MCF 10A (cell line): ENCODE measurements at regions not wholly inside any gene's neighbourhood (a gene's known extent, or its start where the extent isn't known, plus 50 kb on each side); places are given as distances from the start of the nearest gene placed in this dataset.

Experiments used
- BruUV-seq: library from RNA; stranded (reverse); fragments of 400-500 nt; replicated peaks from 2 replicates; lab custom pipeline; 2021; lab: Mats Ljungman, UMichigan
- CTCF ChIA-PET: fragments of 300-600 bp; sonication (Branson Sonifier 250); formaldehyde crosslinking; extraction: SDS; loops from one replicate; lab custom pipeline; 2021; ENCODE audit warnings: antibody characterized with exemption, inconsistent platforms; lab: Yijun Ruan, JAX
- POLR2A ChIA-PET: fragments of 300-600, 350-650 bp; sonication (Branson Sonifier 250); formaldehyde crosslinking; extraction: SDS; loops from one replicate; lab custom pipeline; 2020; ENCODE audit warnings: antibody characterized with exemption, inconsistent platforms; lab: Yijun Ruan, JAX
- DNase-seq: peaks from one replicate; pipeline ENCODE4 v3.0.0-alpha.2; 2018; ENCODE audit not compliant: unreplicated experiment
- H3K27ac Mint-ChIP-seq: one replicate; pipeline ENCODE4 v1.8.0; 2022; ENCODE audit warnings: mild to moderate bottlenecking, low read depth, mixed read lengths; ENCODE audit not compliant: unreplicated experiment
- H3K27me3 Mint-ChIP-seq: one replicate; pipeline ENCODE4 v1.8.0; 2022; ENCODE audit warnings: mixed read lengths; ENCODE audit not compliant: insufficient read depth, unreplicated experiment
- H3K36me3 Mint-ChIP-seq: one replicate; pipeline ENCODE4 v1.8.0; 2022; ENCODE audit warnings: mild to moderate bottlenecking, moderate library complexity, mixed read lengths; ENCODE audit not compliant: insufficient read depth, unreplicated experiment
- H3K4me1 Mint-ChIP-seq: one replicate; pipeline ENCODE4 v1.8.0; 2022; ENCODE audit warnings: mixed read lengths; ENCODE audit not compliant: insufficient read depth, unreplicated experiment
- H3K4me3 Mint-ChIP-seq: one replicate; pipeline ENCODE4 v1.8.0; 2022; ENCODE audit warnings: mild to moderate bottlenecking, moderate library complexity, mixed read lengths; ENCODE audit not compliant: unreplicated experiment
- H3K9me3 Mint-ChIP-seq: one replicate; pipeline ENCODE4 v1.8.0; 2022; ENCODE audit warnings: mixed read lengths; ENCODE audit not compliant: unreplicated experiment
- CTCF ChIP-seq: fragments of 200-600 bp; IDR thresholded peaks from one replicate; pipeline ENCODE4 v1.8.0; 2022; ENCODE audit warnings: antibody characterized with exemption, mild to moderate bottlenecking; ENCODE audit not compliant: unreplicated experiment
- intact Hi-C: fragments of 100-400 bp; cut with micrococcal nuclease; formaldehyde crosslinking; loops from 2 replicates; pipeline ENCODE4 v1.14.1; 2022

- ChIA-PET POLR2A (no interaction called here), CTCF (interaction anchor here (0.6 kb wide), 1 partner anchor 1020 kb away, joined by 3 read pairs; no protein-coding TSS in a partner anchor)
- Mint-ChIP-seq H3K27me3 (no peaks in the 10 kb centered on the region), H3K36me3 (peaks cover 6% of the 10 kb centered on the region), H3K27ac (no peak overlapping the region), H3K9me3 (no peaks in the 10 kb centered on the region), H3K4me3 (no peak overlapping the region), H3K4me1 (no peaks in the 10 kb centered on the region)
- no peak for DNase-seq
- TF ChIP-seq CTCF: no peak
- BruUV-seq: no TSS peak
- intact Hi-C loops: no loop called here
Measured at GRCh38 chr11:69970785-69971535, 107.2 kb upstream of the ANO1 start.

GRCh38 chr11:69971741-69972140, 106.4 kb upstream of the ANO1 start:
- BruUV-seq: no TSS peak
- H3K4me3 Mint-ChIP-seq: no peak overlapping the region
- intact Hi-C loops: no loop called here
- ChIA-PET CTCF (interaction anchor here (0.6 to 0.7 kb wide), 2 partner anchors 207 to 1020 kb away, joined by 3 read pairs; no protein-coding TSS in a partner anchor), POLR2A (no interaction called here)
- H3K9me3 Mint-ChIP-seq: no peaks in the 10 kb centered on the region
- peaks cover 6% of the 10 kb centered on the region for H3K36me3 Mint-ChIP-seq
- TF ChIP-seq CTCF: no peak
- H3K4me1 Mint-ChIP-seq: no peaks in the 10 kb centered on the region
- H3K27ac Mint-ChIP-seq: no peak overlapping the region
- no peak for DNase-seq
- H3K27me3 Mint-ChIP-seq: no peaks in the 10 kb centered on the region

- no TSS peak for BruUV-seq
- DNase-seq: no peak
- intact Hi-C loops: no loop called here
- H3K9me3 Mint-ChIP-seq: no peaks in the 10 kb centered on the region
- H3K4me1 Mint-ChIP-seq: no peaks in the 10 kb centered on the region
- no peak overlapping the region for H3K27ac Mint-ChIP-seq
- H3K4me3 Mint-ChIP-seq: no peak overlapping the region
- no peak for TF ChIP-seq CTCF
- ChIA-PET CTCF (interaction anchor here (0.7 kb wide), 1 partner anchor 207 kb away, joined by 3 read pairs; no protein-coding TSS in a partner anchor), POLR2A (no interaction called here)
- H3K36me3 Mint-ChIP-seq: peaks cover 6% of the 10 kb centered on the region
- no peaks in the 10 kb centered on the region for H3K27me3 Mint-ChIP-seq
Measured at GRCh38 chr11:69972351-69972802, 105.7 kb upstream of the ANO1 start.

GRCh38 chr11:69974528-69974927, 103.6 kb upstream of the ANO1 start:
- Mint-ChIP-seq H3K36me3 (peaks cover under 1% of the 10 kb centered on the region), H3K9me3 (no peaks in the 10 kb centered on the region), H3K27ac (no peak overlapping the region), H3K4me3 (no peak overlapping the region), H3K4me1 (no peaks in the 10 kb centered on the region), H3K27me3 (no peaks in the 10 kb centered on the region)
- no TSS peak for BruUV-seq
- intact Hi-C loops: no loop called here
- POLR2A ChIA-PET: no interaction called here
- TF ChIP-seq CTCF: no peak
- CTCF ChIA-PET: interaction anchor here (0.9 kb wide), 1 partner anchor 31 kb away, joined by 3 read pairs; no protein-coding TSS in a partner anchor
- no peak for DNase-seq
